ENCODE measurements at regions not wholly inside any gene's neighbourhood (a gene's known extent, or its start where the extent isn't known, plus 50 kb on each side); places are given as distances from the start of the nearest gene placed in this dataset.
"Not testable (repeated sequence)": the region's sequence is repeated elsewhere in the genome, so short reads cannot be mapped to it uniquely, and the experiment has no call there.

DNA sequence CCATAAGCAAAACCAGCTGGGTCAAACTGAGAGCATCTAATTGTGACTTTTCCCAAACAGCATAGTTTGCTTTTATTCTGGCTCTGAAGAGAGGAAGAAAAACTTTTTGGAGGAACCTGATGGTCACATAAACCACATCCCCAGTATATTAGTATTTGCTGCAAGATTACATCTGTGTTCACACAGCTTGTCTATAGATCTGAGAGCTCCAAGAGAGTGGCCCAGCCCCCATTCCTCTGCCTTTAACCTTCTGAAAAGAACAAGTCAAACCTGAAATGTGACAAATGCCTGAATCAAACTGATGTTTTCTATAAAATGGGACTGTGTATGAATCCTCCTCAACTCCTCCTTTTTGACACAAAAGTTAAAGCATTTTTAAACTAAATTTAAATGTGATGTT is 435.2 kb downstream of the ZNF479 start:
- peaks cover 33% of the 10 kb centered on the region for H3K9me3 Mint-ChIP-seq (ENCODE audit: low read depth)
- POLR2A ChIA-PET; H3K4me3 Mint-ChIP-seq; H3K27ac Mint-ChIP-seq; H3K36me3 Mint-ChIP-seq (ENCODE audit: low read depth); ATAC-seq; DNase-seq; CTCF ChIA-PET; H3K4me1 Mint-ChIP-seq; intact Hi-C loops (cut with DNase I, micrococcal nuclease); H3K27me3 Mint-ChIP-seq: not testable (repeated sequence)

DNA sequence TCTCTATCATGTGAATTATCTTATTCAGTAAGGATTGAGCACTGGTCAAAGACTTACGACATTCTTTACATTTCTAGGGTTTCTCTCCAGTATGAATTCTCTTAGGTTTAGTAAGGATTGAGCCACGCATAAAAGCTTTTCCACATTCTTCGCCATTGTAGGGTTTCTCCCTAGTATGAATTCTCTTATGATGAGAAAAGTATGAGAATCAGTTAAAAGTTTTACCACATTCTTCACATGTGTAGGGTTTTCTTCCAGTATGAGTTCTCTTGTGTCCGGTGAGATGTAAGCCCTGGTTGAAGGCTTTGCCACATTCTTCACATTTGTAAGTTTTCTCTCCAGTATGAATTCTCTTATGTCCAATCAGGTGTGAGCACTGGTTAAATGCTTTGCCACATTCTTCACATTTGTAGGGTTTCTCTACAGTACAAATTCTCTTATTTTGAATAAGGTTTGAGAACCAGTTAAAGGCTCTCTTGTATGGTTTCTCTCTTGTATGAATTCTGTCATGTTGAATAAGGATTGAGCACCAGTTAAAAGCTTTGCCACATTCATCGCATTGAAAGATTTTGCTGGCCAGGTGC is 445.9 kb downstream of the ZNF479 start:
- H3K9me3 Mint-ChIP-seq (ENCODE audit: low read depth), result peaks cover 41% of the 10 kb centered on the region

DNA sequence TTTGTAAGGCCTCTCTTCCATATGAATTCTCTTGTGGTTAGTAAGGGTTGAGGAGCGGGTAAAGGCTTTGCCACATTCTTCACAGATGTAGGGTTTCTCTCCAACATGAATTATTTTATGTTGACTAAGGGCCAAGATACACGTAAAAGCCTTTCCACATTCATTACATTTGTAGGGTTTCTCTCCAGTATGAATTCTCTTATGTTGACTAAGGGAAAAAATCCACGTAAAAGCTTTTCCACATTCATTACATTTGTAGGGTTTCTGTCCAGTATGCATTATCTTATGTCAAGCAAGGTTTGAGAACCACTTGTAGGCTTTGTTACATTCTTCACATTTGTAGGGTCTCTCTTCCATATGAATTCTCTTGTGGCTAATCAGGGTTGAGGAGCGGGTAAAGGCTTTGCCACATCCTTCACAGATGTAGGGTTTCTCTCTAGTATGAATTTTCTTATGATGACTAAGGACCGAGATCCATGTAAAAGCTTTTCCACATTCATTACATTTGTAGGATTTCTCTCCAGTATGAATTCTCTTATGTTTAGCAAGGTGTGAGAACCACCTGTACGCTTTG is 493.0 kb downstream of the ZNF479 start:
- no peaks in the 10 kb centered on the region for H3K27me3 Mint-ChIP-seq
- intact Hi-C loops (cut with DNase I, micrococcal nuclease), result no loop called here
- ChIA-PET CTCF (no interaction called here), POLR2A (no interaction called here)
- DNase-seq, result no peak
- H3K9me3 Mint-ChIP-seq (ENCODE audit: low read depth), result peaks cover 49% of the 10 kb centered on the region
- no peak for ATAC-seq
- no peak overlapping the region for H3K4me3 Mint-ChIP-seq
- H3K36me3 Mint-ChIP-seq (ENCODE audit: low read depth), result peaks cover 6% of the 10 kb centered on the region
- no peak overlapping the region for H3K27ac Mint-ChIP-seq
- H3K4me1 Mint-ChIP-seq, result no peaks in the 10 kb centered on the region

More for the DNA sequence above, 445.9 kb downstream of the ZNF479 start:
- no peaks in the 10 kb centered on the region for H3K4me1 Mint-ChIP-seq
- no peak overlapping the region for H3K4me3 Mint-ChIP-seq
- POLR2A ChIA-PET, result no interaction called here
- peaks cover 8% of the 10 kb centered on the region for H3K36me3 Mint-ChIP-seq (ENCODE audit: low read depth)
- DNase-seq, result no peak
- intact Hi-C loops (cut with DNase I, micrococcal nuclease), result no loop called here
- no peak overlapping the region for H3K27ac Mint-ChIP-seq
- ATAC-seq, result no peak
- no peaks in the 10 kb centered on the region for H3K27me3 Mint-ChIP-seq
- CTCF ChIA-PET, result no interaction called here

DNA sequence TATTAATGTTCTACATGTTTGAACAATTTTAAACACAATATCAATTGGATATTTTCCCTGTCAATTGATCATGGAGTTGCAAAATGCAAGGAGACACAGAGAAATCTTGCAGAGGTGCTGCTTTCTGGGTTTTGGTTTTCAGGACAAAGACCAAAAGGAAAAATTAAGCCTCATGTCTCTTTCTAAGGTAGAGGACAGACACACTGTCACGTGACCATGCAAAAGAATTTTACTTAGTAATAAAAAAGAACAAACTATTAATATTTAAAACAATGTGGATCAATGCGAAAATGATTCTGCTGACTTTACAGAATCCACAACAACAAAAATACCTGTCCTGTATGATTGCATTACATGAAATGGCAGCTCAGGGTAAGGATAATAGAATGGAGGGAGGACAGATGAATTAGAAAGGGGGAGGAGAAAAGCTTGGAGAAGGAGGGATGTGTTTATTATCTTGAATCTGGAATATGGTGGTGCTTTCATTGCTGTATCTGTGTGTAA is 493.7 kb upstream of the NUPR2 start:
- no peak for DNase-seq
- intact Hi-C loops (cut with DNase I, micrococcal nuclease), result no loop called here
- Mint-ChIP-seq H3K4me3 (no peak overlapping the region), H3K9me3 (ENCODE audit: low read depth) (peaks cover 33% of the 10 kb centered on the region), H3K27ac (no peak overlapping the region), H3K27me3 (no peaks in the 10 kb centered on the region), H3K36me3 (ENCODE audit: low read depth) (peaks cover 1% of the 10 kb centered on the region), H3K4me1 (no peaks in the 10 kb centered on the region)
- CTCF ChIA-PET, result no interaction called here
- POLR2A ChIA-PET, result no interaction called here
- no peak for ATAC-seq

DNA sequence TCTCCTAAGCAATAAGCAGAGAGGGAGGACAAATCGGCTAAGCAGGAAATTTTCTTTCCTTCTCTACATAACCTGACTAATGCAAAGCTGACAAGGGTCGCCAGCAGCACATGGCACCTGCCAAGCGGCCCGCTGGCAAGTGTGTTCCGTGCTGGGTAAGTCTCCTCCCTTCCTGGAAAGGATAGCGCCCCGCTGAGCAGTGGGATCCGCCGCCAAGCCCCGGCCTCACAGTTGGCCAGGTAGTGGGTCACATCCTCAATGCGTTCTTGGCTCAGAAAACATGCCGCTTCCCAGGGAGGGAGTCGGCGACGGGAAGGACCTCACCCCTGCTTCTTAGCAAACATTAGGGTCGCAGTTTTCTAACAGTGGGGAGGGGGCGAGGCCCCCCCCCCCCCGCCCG is 488.9 kb upstream of the NUPR2 start:
- H3K27ac Mint-ChIP-seq, result no peak overlapping the region
- intact Hi-C loops (cut with DNase I, micrococcal nuclease), result no loop called here
- POLR2A ChIA-PET, result no interaction called here
- CTCF ChIA-PET, result no interaction called here
- H3K4me3 Mint-ChIP-seq, result no peak overlapping the region
- no peaks in the 10 kb centered on the region for H3K27me3 Mint-ChIP-seq
- DNase-seq, result no peak
- no peaks in the 10 kb centered on the region for H3K4me1 Mint-ChIP-seq
- H3K36me3 Mint-ChIP-seq (ENCODE audit: low read depth), result no peaks in the 10 kb centered on the region
- H3K9me3 Mint-ChIP-seq (ENCODE audit: low read depth), result peaks cover 41% of the 10 kb centered on the region
- no peak for ATAC-seq

DNA sequence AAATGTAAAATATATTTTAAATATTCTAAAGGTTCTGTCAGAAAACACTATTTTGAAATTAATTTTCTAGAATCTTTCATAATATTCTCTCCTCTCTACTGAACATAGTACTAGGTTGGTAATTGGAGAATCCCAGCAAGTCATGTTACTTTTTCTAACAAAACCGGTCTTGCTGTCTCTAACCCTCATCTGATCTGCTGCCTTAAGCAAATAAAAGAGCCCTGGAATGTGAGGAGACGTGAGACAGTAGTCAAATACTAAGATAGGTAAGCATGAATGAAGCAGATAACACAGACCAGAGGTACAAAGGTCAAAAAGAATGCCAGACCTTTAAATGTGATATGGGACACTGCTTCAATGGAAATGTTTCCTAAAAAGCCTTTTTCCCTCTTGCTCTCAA is 462.4 kb upstream of the NUPR2 start:
- no peak for ATAC-seq
- POLR2A ChIA-PET, result no interaction called here

DNA sequence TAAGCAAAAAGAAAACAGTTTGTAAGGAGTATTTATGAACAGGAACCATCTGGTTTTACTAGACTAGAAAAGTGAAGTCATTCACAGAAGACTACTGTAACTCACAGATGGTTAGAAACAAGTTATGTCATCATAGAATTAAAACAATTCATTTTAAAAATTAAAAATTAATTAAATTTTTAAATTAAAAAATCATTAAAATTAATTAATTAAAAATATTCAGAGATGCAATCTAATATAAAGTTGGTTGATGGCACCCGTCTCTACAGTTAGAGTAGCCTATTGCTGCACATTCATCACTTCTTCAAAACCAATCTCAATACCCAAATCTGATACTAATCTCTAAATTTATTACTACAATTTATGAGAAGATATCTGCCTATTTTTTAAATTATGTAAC is 454.8 kb upstream of the NUPR2 start:
- H3K4me1 Mint-ChIP-seq, result no peaks in the 10 kb centered on the region
- H3K9me3 Mint-ChIP-seq (ENCODE audit: low read depth), result peaks cover 13% of the 10 kb centered on the region
- DNase-seq (no peak), ATAC-seq (no peak)
- CTCF ChIA-PET, result no interaction called here
- intact Hi-C loops (cut with DNase I, micrococcal nuclease), result no loop called here
- H3K27me3 Mint-ChIP-seq, result no peaks in the 10 kb centered on the region
- H3K4me3 Mint-ChIP-seq, result no peak overlapping the region
- no peak overlapping the region for H3K27ac Mint-ChIP-seq
- POLR2A ChIA-PET, result no interaction called here
- H3K36me3 Mint-ChIP-seq (ENCODE audit: low read depth), result no peaks in the 10 kb centered on the region

More for the DNA sequence above, 462.4 kb upstream of the NUPR2 start:
- no peak for DNase-seq
- CTCF ChIA-PET, result no interaction called here
- intact Hi-C loops (cut with DNase I, micrococcal nuclease), result no loop called here
- no peak overlapping the region for H3K27ac Mint-ChIP-seq
- H3K4me3 Mint-ChIP-seq, result no peak overlapping the region
- H3K27me3 Mint-ChIP-seq, result no peaks in the 10 kb centered on the region
- no peaks in the 10 kb centered on the region for H3K4me1 Mint-ChIP-seq
- peaks cover 19% of the 10 kb centered on the region for H3K9me3 Mint-ChIP-seq (ENCODE audit: low read depth)
- H3K36me3 Mint-ChIP-seq (ENCODE audit: low read depth), result no peaks in the 10 kb centered on the region

DNA sequence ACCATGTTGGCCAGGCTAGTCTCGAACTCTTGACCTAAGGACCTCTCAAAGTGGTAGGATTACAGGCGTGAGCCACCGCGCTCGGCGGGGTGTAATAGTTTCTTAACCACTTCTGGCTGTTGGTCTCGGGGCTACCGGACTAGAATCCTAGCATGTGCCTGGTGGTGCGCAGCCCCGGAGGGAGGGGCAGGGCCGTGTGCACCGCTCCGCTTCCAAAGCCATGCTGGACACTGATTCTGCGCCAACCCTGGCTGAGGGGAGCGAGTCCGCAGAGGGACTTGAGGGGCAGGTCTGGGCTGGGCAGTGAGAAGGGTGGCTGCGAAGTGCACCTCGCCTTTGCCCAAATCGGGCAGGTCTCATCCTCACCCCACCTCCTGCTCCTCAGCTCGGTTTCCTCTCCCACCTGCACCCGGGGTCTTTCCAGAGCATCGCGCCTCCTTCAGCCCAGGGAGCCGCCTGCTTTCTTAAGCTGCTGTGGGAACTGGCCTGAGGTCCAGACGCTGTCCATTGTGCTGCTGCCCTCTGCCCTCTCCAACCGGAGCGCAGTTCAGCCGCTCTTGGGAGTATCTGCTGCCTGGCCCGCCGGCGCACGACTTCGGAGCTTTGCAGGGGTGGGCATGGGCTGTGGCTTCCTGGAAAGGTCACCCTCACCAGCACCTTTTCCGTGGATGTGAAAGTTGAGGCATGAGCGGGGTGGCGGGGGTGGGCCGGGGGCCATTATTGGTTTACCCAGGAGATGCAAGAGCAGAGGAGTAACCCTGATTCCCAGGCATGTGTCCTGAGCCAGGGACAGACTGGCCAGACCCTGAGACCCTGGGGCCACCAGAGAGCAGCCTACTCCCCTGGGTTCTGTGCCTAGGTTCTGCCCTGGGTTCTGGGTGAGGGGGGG is 422.6 kb upstream of the NUPR2 start:
- Mint-ChIP-seq H3K36me3 (ENCODE audit: low read depth) (no peaks in the 10 kb centered on the region), H3K4me3 (no peak overlapping the region), H3K27me3 (no peaks in the 10 kb centered on the region), H3K9me3 (ENCODE audit: low read depth) (peaks cover 18% of the 10 kb centered on the region), H3K27ac (no peak overlapping the region), H3K4me1 (no peaks in the 10 kb centered on the region)
- intact Hi-C loops (cut with DNase I, micrococcal nuclease), result no loop called here
- ATAC-seq (no peak), DNase-seq (no peak)
- CTCF ChIA-PET, result no interaction called here
- POLR2A ChIA-PET, result no interaction called here

DNA sequence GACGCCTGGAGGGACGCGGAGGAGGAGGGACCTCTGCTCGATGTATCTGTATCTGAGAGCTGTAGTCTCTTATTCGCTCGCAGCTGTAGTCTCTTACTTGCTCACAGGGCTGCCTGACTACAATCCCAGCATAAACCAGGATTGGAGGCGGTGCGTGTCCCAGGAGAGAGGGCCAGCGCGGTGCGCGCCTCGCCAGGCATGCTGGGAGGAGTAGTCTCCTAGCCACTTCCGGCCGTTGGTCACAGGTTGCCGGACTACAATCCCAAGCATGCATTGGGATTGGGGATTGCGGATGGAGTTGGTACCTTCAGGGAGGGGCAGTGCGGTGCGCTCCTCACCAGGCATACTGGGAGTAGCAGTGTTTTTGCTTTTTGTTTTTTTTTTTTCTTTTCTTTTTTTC is 421.7 kb upstream of the NUPR2 start:
- H3K9me3 Mint-ChIP-seq (ENCODE audit: low read depth), result peaks cover 21% of the 10 kb centered on the region
- no peak overlapping the region for H3K4me3 Mint-ChIP-seq
- H3K4me1 Mint-ChIP-seq, result no peaks in the 10 kb centered on the region
- no peak overlapping the region for H3K27ac Mint-ChIP-seq
- H3K27me3 Mint-ChIP-seq, result no peaks in the 10 kb centered on the region
- intact Hi-C loops (cut with DNase I, micrococcal nuclease), result no loop called here
- ChIA-PET POLR2A (no interaction called here), CTCF (no interaction called here)
- DNase-seq (no peak), ATAC-seq (no peak)
- H3K36me3 Mint-ChIP-seq (ENCODE audit: low read depth), result no peaks in the 10 kb centered on the region

DNA sequence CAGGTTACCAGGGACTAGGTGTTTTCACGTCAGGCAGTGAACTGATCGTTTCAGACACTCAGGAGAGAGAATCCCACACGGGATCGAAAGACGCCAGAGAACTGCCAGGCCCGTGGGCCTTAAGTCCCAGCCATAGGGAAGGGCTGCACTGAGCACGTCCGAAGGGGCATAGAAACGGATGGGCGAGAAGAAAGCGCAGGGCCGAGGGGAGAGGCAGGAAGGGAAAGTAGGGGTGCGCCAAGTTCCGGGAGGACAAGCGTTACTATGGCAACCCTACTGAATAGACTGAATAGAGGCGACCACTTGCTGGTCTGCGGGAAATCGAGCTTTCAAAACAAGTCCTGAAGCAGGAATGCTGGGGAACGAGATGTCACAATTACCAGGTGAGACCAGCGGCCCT is 421.3 kb upstream of the NUPR2 start:
- DNase-seq (no peak), ATAC-seq (no peak)
- Mint-ChIP-seq H3K9me3 (ENCODE audit: low read depth) (peaks cover 23% of the 10 kb centered on the region), H3K4me1 (no peaks in the 10 kb centered on the region), H3K36me3 (ENCODE audit: low read depth) (no peaks in the 10 kb centered on the region), H3K27ac (no peak overlapping the region), H3K4me3 (no peak overlapping the region), H3K27me3 (no peaks in the 10 kb centered on the region)
- ChIA-PET CTCF (no interaction called here), POLR2A (no interaction called here)
- intact Hi-C loops (cut with DNase I, micrococcal nuclease), result no loop called here

DNA sequence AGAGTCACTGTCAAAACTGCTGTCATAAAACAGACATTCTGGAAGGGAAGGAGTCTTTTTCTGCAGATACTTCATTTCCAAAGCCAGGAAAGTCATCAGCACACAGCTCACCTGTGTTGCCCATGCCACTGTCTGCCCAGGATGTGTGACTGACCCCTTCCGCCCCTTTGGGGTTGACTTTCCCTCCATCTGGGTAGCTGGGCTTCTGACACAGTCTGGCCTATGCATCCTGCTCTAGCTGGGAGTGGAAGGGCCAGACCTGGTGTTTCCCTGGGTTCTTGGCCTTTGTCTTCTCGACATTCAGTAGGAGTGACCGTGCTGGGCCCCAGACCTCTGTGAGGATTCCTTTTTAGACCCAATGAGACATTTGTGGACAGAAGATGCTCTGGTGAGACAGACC is 378.9 kb upstream of the NUPR2 start:
- Mint-ChIP-seq H3K4me3 (no peak overlapping the region), H3K4me1 (no peaks in the 10 kb centered on the region), H3K36me3 (ENCODE audit: low read depth) (no peaks in the 10 kb centered on the region), H3K27ac (no peak overlapping the region), H3K9me3 (ENCODE audit: low read depth) (peaks cover 18% of the 10 kb centered on the region), H3K27me3 (no peaks in the 10 kb centered on the region)
- ATAC-seq, result no peak
- CTCF ChIA-PET, result no interaction called here
- POLR2A ChIA-PET, result no interaction called here
- no peak for DNase-seq
- intact Hi-C loops (cut with DNase I, micrococcal nuclease), result no loop called here

DNA sequence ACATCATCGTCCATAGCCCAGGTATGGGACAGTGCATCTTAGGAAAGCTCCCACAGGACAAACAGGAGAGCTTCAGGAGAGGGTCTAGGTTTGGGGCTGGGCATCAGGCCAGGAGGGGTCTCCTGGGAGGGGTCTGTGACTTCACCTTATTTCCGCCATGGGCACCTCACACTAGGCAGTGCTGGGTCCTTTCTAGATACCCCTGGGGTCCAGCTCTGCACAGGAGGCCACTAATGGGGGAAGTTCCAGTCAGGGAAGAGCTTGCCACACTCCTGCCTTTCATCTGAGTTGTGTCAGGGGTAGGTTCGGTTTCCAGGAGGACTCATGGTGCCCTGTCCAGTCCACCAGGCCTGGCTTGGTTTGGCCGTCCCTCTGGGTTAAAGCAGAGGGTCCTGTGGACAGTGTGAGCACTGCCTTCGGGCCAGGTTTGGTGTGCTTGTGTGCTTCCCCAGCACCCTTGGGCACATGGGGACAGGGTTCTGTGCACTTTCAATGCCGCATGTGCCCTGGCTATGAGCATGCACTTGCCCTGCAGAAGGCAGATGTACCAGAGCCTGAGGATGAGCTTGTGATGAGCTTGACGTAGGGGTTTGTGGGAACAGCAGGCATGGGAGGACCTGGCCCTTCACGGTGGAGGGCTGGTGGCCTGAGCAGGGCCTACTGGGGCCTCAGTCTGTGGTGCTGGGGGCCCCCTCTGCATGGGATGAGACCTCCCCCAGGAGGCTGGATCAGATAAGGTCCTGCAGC is 377.7 kb upstream of the NUPR2 start:
- DNase-seq, result no peak
- Mint-ChIP-seq H3K27ac (no peak overlapping the region), H3K4me1 (no peaks in the 10 kb centered on the region), H3K4me3 (no peak overlapping the region), H3K9me3 (ENCODE audit: low read depth) (peaks cover 14% of the 10 kb centered on the region), H3K36me3 (ENCODE audit: low read depth) (no peaks in the 10 kb centered on the region), H3K27me3 (no peaks in the 10 kb centered on the region)
- CTCF ChIA-PET, result no interaction called here
- no peak for ATAC-seq
- POLR2A ChIA-PET, result no interaction called here
- intact Hi-C loops (cut with DNase I, micrococcal nuclease), result no loop called here

All from activated CD4-positive, alpha-beta T cell treated with anti-CD3 and anti-CD28 coated beads for 36 hours (primary cell).